GM19324 (cell line): ENCODE measurements at regions not wholly inside any gene's neighbourhood (a gene's known extent, or its start where the extent isn't known, plus 50 kb on each side); places are given as distances from the start of the nearest gene placed in this dataset.
A peak's percentile ranks its signal among the peaks of the same experiment; 100 is the strongest.
"Not testable (repeated sequence)": the region's sequence is repeated elsewhere in the genome, so short reads cannot be mapped to it uniquely, and the experiment has no call there.

Experiments used
- ATAC-seq: cut with Tn5 transposase; IDR thresholded peaks from one replicate; pipeline ENCODE4 v1.9.1; 2021; ENCODE audit warnings: mild to moderate bottlenecking, moderate library complexity; ENCODE audit not compliant: unreplicated experiment, low FRiP score

GRCh38 chr6:120278689-120279396 lies 929.3 kb upstream of the MAN1A1 start:
- ATAC-seq: no peak

DNA sequence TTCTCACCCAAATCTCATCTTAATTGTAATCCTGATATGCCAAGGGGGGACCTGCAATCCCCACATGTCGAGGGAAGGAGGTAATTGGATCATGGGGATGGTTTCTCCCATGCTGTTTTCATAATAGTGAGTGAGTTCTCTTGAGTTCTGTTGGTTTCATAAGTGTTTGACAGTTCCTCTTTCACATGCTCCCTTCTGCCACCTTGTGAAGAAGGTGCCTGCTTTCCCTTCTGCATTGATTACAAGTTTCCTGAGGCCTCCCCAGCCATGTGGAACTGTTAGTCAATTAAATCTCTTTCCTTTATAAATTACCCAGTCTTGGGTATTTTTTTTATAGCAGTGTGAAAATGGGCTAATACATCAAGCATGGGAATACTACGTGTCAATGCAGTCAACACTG lies 925.0 kb upstream of the MAN1A1 start:
- ATAC-seq: peak; percentile 91

DNA sequence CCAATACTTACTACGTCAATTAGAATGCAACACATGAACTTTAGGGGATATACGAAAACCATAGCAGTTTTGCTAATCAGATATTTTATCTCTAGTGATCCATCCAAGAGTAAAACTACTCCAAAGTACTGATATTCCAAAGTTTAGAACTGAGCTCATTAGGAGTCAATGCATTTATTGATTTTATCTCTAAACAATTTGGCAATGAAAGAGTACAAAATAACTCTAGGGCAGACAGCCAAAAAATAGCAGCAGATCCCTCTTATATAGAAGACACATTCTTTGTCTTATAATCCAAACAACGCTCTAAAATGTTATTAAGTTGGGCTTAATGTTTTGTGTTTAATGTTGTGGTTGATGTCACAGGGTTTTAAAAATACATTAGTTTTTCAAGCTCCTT lies 923.9 kb upstream of the MAN1A1 start:
- no peak for ATAC-seq

- ATAC-seq: no peak
Measured at GRCh38 chr6:120272038-120272437, 922.5 kb upstream of the MAN1A1 start.

GRCh38 chr6:120268256-120268655 lies 918.7 kb upstream of the MAN1A1 start:
- ATAC-seq: not testable (repeated sequence)

DNA sequence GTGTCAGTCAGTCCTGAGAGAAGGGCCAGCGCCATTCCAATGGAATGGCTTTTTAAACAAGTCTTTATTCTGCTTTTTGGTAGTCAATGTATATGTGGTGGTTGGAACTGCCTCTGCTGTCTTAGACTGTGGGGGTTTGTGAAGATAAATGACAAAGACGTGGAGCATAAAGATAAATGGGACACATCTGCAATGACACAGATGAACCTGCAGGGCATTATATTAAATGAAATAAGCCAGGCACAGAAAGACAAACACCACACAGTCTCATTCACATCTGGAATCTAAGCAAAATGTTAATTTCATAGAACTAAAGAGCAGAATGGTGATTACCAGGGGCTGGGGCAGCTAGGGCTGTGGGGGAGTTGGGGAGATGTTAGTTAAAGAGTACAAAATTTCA lies 912.8 kb upstream of the MAN1A1 start:
- no peak for ATAC-seq

DNA sequence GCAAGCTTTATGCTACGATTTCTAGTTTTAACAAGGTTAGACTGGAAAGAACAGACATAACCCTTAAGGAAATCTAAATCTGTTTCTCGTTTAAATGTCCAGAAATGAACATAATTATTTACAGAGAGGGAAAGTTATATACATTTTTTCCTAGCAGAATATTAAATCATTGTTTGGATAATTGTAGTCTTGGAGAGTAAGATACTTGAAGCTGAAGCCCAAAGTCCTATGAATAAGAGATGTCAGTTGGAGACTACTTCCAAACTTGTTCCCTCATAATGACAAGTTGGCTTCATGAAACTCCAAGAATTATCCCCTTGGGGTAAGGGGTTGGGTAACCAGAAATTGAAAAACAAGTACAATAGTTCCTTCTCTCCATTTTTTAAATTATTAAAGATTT lies 911.1 kb upstream of the MAN1A1 start:
- no peak for ATAC-seq

GRCh38 chr6:120254651-120255050 lies 905.1 kb upstream of the MAN1A1 start:
- ATAC-seq: no peak

GRCh38 chr6:120248451-120248850 lies 898.9 kb upstream of the MAN1A1 start:
- ATAC-seq: no peak

DNA sequence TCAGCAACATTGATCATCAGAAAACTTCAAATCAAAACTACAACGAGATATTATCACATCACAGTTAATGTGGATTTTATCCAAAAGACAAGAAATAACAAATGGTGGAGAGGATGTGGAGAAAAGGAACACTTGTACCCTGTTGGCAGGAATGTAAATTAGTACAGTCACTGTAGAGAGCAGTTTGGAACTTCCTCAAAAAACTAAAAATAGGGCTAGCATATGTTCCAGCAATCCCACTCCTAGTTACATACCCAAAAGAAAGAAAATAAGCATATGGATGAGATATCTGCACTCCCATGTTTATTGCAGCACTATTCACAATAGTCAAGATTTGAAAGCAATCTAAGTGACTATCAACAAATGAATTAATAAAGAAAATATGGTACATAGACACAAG lies 887.7 kb upstream of the MAN1A1 start:
- no peak for ATAC-seq

DNA sequence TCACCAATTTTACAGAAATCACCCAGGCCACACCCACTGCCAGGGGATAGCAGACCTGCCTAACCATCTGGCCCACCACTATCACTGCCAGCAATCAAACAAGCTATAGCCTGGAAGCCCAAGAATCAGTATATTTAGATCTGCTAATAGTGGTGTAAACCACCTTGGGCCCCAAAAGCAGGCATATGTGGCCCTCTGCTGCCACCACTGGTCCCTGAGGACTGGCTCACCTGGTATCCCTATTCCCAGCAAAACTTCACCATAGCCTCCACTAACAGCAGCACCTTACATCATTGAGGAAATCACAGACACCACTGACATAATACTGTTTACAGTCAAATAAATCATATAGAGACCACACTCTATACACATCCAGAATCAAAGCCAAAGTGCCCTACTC lies 880.4 kb upstream of the MAN1A1 start:
- no peak for ATAC-seq

GRCh38 chr6:120228297-120228696 lies 878.7 kb upstream of the MAN1A1 start:
- no peak for ATAC-seq

- no peak for ATAC-seq
Measured at GRCh38 chr6:120219339-120219738, 869.8 kb upstream of the MAN1A1 start.

GRCh38 chr6:120214088-120214499 lies 864.5 kb upstream of the MAN1A1 start:
- no peak for ATAC-seq

DNA sequence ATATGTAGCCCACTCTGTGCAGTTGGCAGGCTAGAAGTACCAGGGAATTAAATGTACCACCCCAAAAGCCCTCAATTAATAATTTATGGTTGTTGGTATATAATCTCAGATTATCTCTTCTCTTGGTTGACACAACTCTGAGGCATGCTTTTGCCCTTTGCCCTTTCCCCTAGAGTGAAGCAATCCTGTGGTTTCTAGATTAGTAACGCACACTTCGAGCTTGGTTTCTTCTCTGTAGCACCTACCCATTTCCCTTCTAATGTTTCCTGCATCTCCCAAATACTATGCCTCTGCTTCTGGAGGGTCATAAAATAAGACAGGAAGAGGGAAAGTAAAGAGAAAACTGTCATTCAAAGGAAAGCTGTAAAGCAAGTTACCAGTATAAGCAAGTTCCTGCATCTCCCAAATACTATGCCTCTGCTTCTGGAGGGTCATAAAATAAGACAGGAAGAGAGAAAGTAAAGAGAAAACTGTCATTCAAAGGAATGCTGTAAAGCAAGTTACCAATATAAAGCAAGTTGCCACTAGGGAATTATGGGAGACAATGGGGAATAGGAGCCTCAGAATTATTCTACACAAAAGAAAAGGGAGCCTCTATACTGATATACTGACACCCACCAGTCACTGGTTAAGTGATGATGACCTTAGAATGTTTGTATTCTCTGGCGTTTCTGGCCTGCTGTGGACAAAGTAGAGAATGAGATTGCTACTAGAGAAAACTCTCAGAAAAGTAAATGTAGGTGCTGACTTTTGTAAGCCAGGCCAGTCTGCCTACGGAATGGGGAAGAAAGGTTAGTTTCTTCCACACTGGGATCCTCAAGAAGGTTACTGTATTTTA lies 862.6 kb upstream of the MAN1A1 start:
- no peak for ATAC-seq

GRCh38 chr6:120202878-120203277 lies 853.3 kb upstream of the MAN1A1 start:
- no peak for ATAC-seq

GRCh38 chr6:120200853-120201252 lies 851.3 kb upstream of the MAN1A1 start:
- ATAC-seq: no peak

- ATAC-seq: no peak
Measured at GRCh38 chr6:120198033-120198432, 848.5 kb upstream of the MAN1A1 start.

GRCh38 chr6:120186080-120186479 lies 836.5 kb upstream of the MAN1A1 start:
- no peak for ATAC-seq

DNA sequence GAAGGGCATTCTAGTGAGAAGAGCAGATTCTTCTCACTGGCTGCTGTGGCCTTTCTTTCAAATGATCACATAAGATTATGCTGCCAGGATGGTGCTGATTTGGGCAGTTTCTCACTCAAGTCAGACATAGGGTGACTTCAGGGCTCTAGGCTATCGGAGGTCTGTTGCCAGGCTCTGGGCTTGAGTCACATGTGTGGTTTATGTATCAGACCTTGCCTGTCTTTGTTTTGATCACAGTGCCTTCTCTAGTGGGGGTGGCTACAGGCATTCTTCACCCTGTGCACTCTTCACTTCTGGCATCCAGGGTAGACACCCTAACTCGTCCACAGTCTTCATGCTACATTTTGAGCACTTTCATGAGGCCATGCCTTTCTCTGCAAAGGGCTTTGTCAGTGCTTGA lies 823.7 kb upstream of the MAN1A1 start:
- no peak for ATAC-seq

DNA sequence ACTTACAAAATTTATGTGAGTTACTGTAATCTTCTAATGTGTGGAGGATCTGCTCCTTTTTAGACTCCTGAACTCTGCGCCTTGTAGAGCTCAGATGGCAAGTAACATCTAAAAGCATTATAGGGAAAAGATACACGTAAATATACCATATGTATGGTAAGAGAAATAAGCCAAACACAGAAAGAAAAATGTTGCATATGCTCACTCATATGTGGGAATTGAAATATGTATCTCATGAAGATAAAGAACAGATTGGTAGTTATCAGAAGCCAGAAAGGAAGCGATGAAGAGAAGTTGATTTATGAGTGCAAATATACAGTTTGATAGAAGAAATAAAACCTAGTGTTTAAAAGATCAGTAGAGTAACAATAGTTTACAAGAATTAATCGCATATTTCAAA lies 815.0 kb upstream of the MAN1A1 start:
- ATAC-seq: no peak

- no peak for ATAC-seq
Measured at GRCh38 chr6:120157873-120158272, 808.3 kb upstream of the MAN1A1 start.
